GM18499 (cell line): ENCODE measurements at regions not wholly inside any gene's neighbourhood (a gene's known extent, or its start where the extent isn't known, plus 50 kb on each side); places are given as distances from the start of the nearest gene placed in this dataset.

Experiments
- ATAC-seq: cut with Tn5 transposase; IDR thresholded peaks from one replicate; pipeline ENCODE4 v1.9.1; 2021; ENCODE audit warnings: moderate number of reproducible peaks; ENCODE audit not compliant: insufficient read depth, unreplicated experiment

DNA sequence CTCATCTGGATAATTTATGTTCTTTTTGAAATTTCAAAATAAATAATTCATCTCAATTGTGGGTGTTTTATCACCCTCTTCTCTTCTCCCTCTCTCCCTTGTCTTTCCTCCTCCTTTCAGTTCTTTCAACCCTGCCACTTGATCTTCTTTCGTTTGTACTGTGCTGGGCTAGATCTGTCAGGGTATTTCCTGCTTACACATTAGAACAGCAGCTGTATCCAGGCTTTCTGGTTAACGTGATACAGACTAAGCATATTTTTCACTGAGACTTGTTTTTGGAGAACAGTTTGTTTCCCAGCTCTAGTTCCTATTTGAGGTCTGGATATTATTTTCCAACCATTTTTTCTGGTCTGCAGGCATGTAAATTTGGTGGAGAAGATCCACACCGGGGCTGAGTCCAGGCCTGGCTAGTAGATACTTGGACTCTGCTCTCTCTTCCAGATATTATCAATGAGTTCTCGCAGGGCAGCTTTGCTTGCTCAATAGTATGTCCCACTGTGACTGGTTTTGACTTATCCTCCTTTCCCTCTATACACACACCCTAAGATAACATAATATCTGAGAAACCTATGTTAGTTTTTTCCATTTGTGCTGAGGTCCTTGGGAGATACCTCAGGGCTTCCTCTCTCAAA lies 1310.7 kb upstream of the TENM3 start:
- ATAC-seq, result no peak

DNA sequence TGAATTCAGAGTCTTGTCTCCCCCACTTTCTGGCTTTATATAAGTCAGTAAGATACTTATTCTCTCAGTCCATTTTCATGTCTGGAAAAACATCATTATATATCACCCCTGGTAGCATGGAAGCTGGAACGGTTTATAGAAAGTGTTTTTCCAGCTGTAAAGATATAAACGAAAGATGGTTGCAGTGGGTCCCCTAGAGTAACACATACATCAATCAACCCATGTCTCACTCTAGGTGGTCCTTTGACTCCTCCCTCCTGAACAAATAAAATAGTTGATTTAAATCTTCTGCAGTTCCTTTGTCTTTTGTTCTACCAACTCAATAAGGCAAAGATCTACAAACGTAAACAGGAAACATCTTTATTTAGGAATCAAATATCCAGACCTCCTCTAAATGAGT lies 1306.1 kb upstream of the TENM3 start:
- no peak for ATAC-seq

DNA sequence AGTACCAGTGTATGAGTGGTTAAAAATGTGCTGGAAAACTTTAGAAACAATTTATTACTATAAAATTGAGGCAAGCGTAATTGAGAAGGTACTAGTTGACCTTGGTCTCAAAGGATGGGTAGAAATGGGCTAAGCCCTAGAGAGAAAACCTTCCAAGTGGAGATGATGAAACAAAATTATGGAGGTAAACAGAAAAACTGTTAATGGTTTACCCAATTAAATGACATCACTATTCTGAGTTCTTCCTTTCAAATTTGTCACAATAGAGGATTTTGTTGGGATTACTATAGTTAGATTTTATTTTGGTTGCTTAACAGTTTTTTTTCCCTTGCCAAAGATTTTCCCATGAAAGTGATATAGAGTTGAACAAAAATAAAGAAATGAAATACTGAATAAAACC lies 1302.5 kb upstream of the TENM3 start:
- ATAC-seq, result no peak

DNA sequence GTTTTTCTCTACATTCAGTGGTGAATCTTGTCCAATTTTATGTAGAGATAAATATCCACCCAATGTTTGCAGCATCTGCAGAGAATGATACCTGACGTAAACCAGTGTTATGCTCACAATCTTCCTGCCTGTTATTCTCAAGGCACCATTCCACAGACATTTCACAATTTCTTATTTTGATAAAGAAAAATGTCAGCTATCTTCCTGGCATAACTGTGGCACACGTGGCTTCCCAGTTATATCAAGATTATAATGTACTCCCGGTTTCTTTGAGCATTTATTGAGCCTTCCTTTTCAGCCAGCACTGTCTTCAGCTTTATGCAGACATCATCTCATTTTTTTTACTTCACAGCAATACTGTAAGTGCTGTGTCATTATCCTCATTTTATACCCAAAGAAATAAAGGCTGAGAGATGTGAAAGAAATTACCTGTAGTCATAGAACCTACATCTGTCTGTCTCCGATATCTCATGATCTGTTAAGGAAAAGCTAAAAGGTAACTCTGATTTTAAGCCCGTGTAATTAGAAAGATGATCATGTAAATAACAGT lies 1300.8 kb upstream of the TENM3 start:
- no peak for ATAC-seq

- ATAC-seq, result no peak
These were observed 1297.0 kb upstream of the TENM3 start for GRCh38 chr4:180946188-180946587.

GRCh38 chr4:180947425-180947824 lies 1295.8 kb upstream of the TENM3 start:
- ATAC-seq, result no peak

- no peak for ATAC-seq
These were observed 1293.6 kb upstream of the TENM3 start for GRCh38 chr4:180949424-180950213.

- ATAC-seq, result no peak
These were observed 1292.8 kb upstream of the TENM3 start for GRCh38 chr4:180950377-180950776.

GRCh38 chr4:180951312-180951711 lies 1291.9 kb upstream of the TENM3 start:
- ATAC-seq, result no peak

GRCh38 chr4:180953572-180953971 lies 1289.6 kb upstream of the TENM3 start:
- ATAC-seq, result no peak

- ATAC-seq, result no peak
These were observed 1282.3 kb upstream of the TENM3 start for GRCh38 chr4:180960743-180961401.

DNA sequence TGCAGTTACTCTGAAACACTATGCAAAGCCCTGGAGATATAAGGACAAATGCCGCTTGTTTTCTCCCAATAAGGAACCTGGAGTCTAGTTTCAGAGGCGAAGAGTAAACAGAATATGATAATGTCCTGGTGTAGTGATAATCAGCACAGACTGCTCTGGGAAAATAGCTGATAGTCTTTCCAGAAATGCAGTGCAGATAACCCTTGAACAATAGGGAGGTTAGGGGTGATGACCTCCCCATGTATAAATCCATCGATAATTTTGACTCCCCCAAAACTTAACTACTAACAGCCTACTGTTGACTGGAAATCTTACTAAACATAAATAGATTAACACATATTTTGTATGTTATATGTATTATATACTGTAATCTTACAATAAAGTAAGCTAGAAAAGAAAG lies 1280.9 kb upstream of the TENM3 start:
- ATAC-seq, result no peak

DNA sequence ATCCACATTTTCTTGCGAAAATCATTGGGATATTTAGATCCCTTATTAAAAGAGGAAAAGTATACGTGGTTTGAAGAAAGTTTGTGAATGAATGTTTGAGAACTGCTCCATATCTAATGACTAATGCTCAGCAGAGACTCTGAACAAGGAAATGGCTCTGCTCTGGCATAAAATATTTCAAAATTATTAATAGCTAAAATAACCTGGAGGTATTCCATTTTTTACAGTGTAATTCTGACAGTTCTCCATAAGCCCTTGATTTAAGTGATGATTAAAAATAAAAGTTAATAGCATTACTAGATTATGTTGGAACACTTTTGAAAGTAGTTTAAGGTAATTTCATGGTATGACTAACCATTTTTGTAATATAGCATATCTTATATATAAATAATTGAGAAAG lies 1276.9 kb upstream of the TENM3 start:
- ATAC-seq, result no peak

- ATAC-seq, result no peak
These were observed 1275.3 kb upstream of the TENM3 start for GRCh38 chr4:180967936-180968335.

DNA sequence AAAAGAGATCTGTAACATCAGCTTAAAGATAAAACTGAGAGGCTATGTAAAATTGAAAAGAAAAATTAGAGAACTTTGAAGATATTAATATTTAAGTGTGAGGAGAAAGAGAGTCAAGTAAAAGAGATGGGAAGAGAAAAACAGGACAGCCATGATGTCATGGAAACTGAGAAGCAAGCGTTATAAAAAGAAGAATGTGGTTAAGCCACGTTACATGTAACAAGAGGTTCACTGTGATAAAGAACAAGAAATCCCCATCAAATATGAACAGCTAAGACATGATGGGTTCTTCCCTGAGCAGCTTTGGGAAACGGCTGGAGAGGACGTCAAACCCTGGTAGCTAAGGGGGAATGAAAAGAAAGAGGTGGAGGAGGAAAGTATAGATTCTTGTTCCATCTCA lies 1269.3 kb upstream of the TENM3 start:
- no peak for ATAC-seq

DNA sequence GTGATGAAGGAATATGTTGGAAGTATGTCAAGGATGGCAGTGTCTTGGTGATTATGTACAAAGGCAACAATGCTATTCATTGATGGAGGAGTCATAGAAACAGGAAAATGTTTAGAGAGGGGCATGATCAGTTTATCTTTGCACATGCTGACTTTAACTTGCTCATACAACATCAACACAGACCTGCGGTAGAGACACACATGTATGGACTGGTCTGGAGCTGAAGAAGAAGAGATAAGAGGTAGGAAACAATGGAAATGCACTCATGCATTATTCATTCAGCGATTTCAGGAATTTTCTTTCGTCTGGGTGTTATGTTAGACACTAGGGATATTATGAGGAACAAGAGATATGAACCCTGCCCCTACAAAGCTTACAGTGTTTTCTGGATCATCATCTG lies 1252.3 kb upstream of the TENM3 start:
- no peak for ATAC-seq

- ATAC-seq, result no peak
These were observed 1249.9 kb upstream of the TENM3 start for GRCh38 chr4:180993244-180993836.

- no peak for ATAC-seq
These were observed 1248.5 kb upstream of the TENM3 start for GRCh38 chr4:180994722-180995121.

- ATAC-seq, result no peak
These were observed 1244.0 kb upstream of the TENM3 start for GRCh38 chr4:180999217-180999616.

- no peak for ATAC-seq
These were observed 1239.1 kb upstream of the TENM3 start for GRCh38 chr4:181004056-181004455.
